ENCODE measurements at regions not wholly inside any gene's neighbourhood (a gene's known extent, or its start where the extent isn't known, plus 50 kb on each side); places are given as distances from the start of the nearest gene placed in this dataset.

DNA sequence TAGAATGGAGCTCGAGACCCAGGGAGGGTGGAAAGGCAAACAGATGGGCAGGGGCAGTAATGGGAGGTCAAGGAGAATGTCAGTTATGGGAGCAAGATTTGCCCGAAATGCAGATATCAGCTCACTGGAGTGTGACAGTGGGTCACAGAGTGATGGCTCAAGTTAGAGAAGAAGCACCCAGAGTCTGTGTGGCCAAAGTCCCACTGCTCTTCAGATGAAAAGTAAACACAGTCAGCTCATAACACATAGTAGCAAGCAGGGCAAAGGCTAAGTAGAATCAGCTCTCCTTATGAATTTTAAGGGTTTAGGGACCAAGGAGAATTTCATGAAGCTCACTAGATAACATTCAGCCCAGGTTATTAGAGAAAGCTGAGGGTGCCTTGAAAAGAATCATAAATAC is 264.9 kb upstream of the MON1B start:
- H3K27me3 ChIP-seq (ENCODE audit: control insufficient read depth in 5 of 5, insufficient read depth in 4 of 5, low read length in 5 of 5) = no peaks in the 10 kb centered on the region
- H3K27ac ChIP-seq (ENCODE audit: low read depth, low read length) = no peak overlapping the region
- H3K4me3 ChIP-seq (ENCODE audit: low read depth in 1 of 5, low read length in 5 of 5) = no peak overlapping the region
- no peaks in the 10 kb centered on the region for H3K36me3 ChIP-seq (ENCODE audit: control insufficient read depth in 5 of 5, insufficient read depth in 5 of 5, low read length in 5 of 5)
- H3K4me1 ChIP-seq (ENCODE audit: control insufficient read depth in 5 of 5, insufficient read depth in 5 of 5, low read length in 5 of 5) = no peaks in the 10 kb centered on the region
- no peak overlapping the region for H3K9ac ChIP-seq (ENCODE audit: low read length in 5 of 5)
- peaks cover 0 to 7% (median 0%) of the 10 kb centered on the region in 5 donors for H3K9me3 ChIP-seq (ENCODE audit: control insufficient read depth in 5 of 5, low read length in 5 of 5)

DNA sequence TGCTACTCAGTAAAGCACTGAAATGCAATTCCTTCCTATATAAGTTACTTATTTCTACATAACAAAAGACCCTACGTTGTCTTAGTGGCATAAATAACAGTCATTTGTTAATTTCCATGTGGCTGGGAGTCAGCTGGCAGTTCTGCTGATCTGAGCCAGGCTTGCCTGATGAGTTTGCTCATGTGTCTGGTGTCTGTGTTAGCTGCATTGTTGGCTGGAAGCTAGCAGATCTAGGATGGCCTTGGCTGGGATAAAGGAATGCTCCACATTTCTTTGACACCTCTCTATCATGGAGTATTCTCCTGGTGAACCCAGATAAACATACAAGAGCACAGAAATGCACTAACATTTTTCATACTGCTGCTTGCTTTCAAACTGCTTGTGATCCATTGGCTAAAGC is 264.4 kb upstream of the MON1B start:
- Histone ChIP-seq H3K9me3 (ENCODE audit: control insufficient read depth in 5 of 5, low read length in 5 of 5) (peaks cover 0 to 7% (median 0%) of the 10 kb centered on the region in 5 donors), H3K9ac (ENCODE audit: low read length in 5 of 5) (no peak overlapping the region), H3K36me3 (ENCODE audit: control insufficient read depth in 5 of 5, insufficient read depth in 5 of 5, low read length in 5 of 5) (no peaks in the 10 kb centered on the region), H3K4me3 (ENCODE audit: low read depth in 1 of 5, low read length in 5 of 5) (no peak overlapping the region), H3K27ac (ENCODE audit: low read depth, low read length) (no peak overlapping the region), H3K4me1 (ENCODE audit: control insufficient read depth in 5 of 5, insufficient read depth in 5 of 5, low read length in 5 of 5) (no peaks in the 10 kb centered on the region), H3K27me3 (ENCODE audit: control insufficient read depth in 5 of 5, insufficient read depth in 4 of 5, low read length in 5 of 5) (no peaks in the 10 kb centered on the region)

- H3K27ac ChIP-seq (ENCODE audit: low read depth, low read length) = no peak overlapping the region
These were observed 259.8 kb upstream of the MON1B start for GRCh38 chr16:76931186-76931585.

DNA sequence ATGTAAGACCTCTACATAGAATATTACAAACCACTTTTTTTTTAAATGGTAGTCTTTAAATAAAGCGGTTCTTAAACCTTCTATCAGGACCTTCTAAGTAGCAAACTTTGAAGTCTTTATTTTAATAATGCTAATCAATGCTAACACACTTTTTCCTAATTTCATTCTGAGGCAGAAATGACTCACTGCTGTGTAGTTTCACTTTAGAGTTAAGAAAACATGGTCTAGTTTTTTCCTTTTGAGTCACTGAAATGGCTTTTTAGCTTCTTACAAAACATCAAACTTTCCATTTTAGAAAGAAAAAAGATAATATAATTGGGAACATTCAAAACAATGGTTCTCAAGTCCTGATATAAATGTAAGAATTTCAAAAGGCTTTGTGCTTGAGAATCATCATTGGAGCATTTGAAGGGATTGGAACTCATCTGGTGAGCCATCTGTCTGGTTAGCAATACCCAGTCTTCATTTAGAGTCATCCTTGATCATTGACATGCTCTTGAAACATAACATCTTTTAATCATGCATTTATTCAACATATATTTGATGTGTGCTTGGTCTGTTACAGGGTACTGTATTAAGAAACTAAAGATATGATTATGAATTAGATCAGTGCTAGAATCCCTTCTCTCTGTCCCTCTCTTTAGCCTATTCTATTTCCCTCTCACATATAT is 258.3 kb upstream of the MON1B start:
- H3K27ac ChIP-seq (ENCODE audit: low read depth, low read length) = no peak overlapping the region
- H3K36me3 ChIP-seq (ENCODE audit: control insufficient read depth in 5 of 5, insufficient read depth in 5 of 5, low read length in 5 of 5) = no peaks in the 10 kb centered on the region
- H3K9me3 ChIP-seq (ENCODE audit: control insufficient read depth in 5 of 5, low read length in 5 of 5) = no peaks in the 10 kb centered on the region
- H3K9ac ChIP-seq (ENCODE audit: low read length in 5 of 5) = no peak overlapping the region
- no peak overlapping the region for H3K4me3 ChIP-seq (ENCODE audit: low read depth in 1 of 5, low read length in 5 of 5)
- H3K4me1 ChIP-seq (ENCODE audit: control insufficient read depth in 5 of 5, insufficient read depth in 5 of 5, low read length in 5 of 5) = no peaks in the 10 kb centered on the region
- no peaks in the 10 kb centered on the region for H3K27me3 ChIP-seq (ENCODE audit: control insufficient read depth in 5 of 5, insufficient read depth in 4 of 5, low read length in 5 of 5)

More at GRCh38 chr16:76931186-76931585, 259.8 kb upstream of the MON1B start:
- no peaks in the 10 kb centered on the region for H3K4me1 ChIP-seq (ENCODE audit: control insufficient read depth in 5 of 5, insufficient read depth in 5 of 5, low read length in 5 of 5)
- H3K9ac ChIP-seq (ENCODE audit: low read length in 5 of 5) = no peak overlapping the region
- H3K9me3 ChIP-seq (ENCODE audit: control insufficient read depth in 5 of 5, low read length in 5 of 5) = no peaks in the 10 kb centered on the region
- H3K27me3 ChIP-seq (ENCODE audit: control insufficient read depth in 5 of 5, insufficient read depth in 4 of 5, low read length in 5 of 5) = no peaks in the 10 kb centered on the region
- H3K36me3 ChIP-seq (ENCODE audit: control insufficient read depth in 5 of 5, insufficient read depth in 5 of 5, low read length in 5 of 5) = no peaks in the 10 kb centered on the region
- H3K4me3 ChIP-seq (ENCODE audit: low read depth in 1 of 5, low read length in 5 of 5) = no peak overlapping the region

- Histone ChIP-seq H3K4me3 (ENCODE audit: low read depth in 1 of 5, low read length in 5 of 5) (no peak overlapping the region), H3K27me3 (ENCODE audit: control insufficient read depth in 5 of 5, insufficient read depth in 4 of 5, low read length in 5 of 5) (peaks cover 0 to 2% (median 0%) of the 10 kb centered on the region in 5 donors), H3K9me3 (ENCODE audit: control insufficient read depth in 5 of 5, low read length in 5 of 5) (no peaks in the 10 kb centered on the region), H3K27ac (ENCODE audit: low read depth, low read length) (no peak overlapping the region), H3K36me3 (ENCODE audit: control insufficient read depth in 5 of 5, insufficient read depth in 5 of 5, low read length in 5 of 5) (no peaks in the 10 kb centered on the region), H3K9ac (ENCODE audit: low read length in 5 of 5) (no peak overlapping the region), H3K4me1 (ENCODE audit: control insufficient read depth in 5 of 5, insufficient read depth in 5 of 5, low read length in 5 of 5) (no peaks in the 10 kb centered on the region)
These were observed 250.7 kb upstream of the MON1B start for GRCh38 chr16:76940251-76940650.

DNA sequence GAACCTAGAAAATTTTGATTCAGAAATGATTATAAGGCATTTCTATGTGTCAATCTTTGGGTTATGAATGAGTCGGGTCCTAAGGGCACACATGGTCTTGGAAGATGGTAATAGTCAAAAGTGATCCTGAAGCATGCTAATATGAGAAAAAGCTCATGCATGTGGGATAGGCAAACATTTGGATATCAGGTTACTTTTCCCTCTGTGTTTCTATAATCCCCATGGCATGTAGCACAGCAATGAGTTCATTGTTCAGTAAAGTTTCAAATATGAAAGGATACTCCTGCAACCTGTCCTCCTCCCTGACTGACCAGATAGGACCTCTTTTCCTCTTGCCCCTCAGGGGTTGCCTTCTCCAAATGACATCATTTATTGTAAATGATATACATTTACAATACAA is 249.9 kb upstream of the MON1B start:
- Histone ChIP-seq H3K4me1 (ENCODE audit: control insufficient read depth in 5 of 5, insufficient read depth in 5 of 5, low read length in 5 of 5) (no peaks in the 10 kb centered on the region), H3K27ac (ENCODE audit: low read depth, low read length) (no peak overlapping the region), H3K9ac (ENCODE audit: low read length in 5 of 5) (no peak overlapping the region), H3K27me3 (ENCODE audit: control insufficient read depth in 5 of 5, insufficient read depth in 4 of 5, low read length in 5 of 5) (peaks cover 0 to 2% (median 0%) of the 10 kb centered on the region in 5 donors), H3K4me3 (ENCODE audit: low read depth in 1 of 5, low read length in 5 of 5) (no peak overlapping the region), H3K36me3 (ENCODE audit: control insufficient read depth in 5 of 5, insufficient read depth in 5 of 5, low read length in 5 of 5) (no peaks in the 10 kb centered on the region), H3K9me3 (ENCODE audit: control insufficient read depth in 5 of 5, low read length in 5 of 5) (no peaks in the 10 kb centered on the region)

- no peaks in the 10 kb centered on the region for H3K4me1 ChIP-seq (ENCODE audit: control insufficient read depth in 5 of 5, insufficient read depth in 5 of 5, low read length in 5 of 5)
- no peak overlapping the region for H3K27ac ChIP-seq (ENCODE audit: low read depth, low read length)
- H3K9me3 ChIP-seq (ENCODE audit: control insufficient read depth in 5 of 5, low read length in 5 of 5) = no peaks in the 10 kb centered on the region
- no peak overlapping the region for H3K4me3 ChIP-seq (ENCODE audit: low read depth in 1 of 5, low read length in 5 of 5)
- H3K9ac ChIP-seq (ENCODE audit: low read length in 5 of 5) = no peak overlapping the region
- no peaks in the 10 kb centered on the region for H3K36me3 ChIP-seq (ENCODE audit: control insufficient read depth in 5 of 5, insufficient read depth in 5 of 5, low read length in 5 of 5)
- H3K27me3 ChIP-seq (ENCODE audit: control insufficient read depth in 5 of 5, insufficient read depth in 4 of 5, low read length in 5 of 5) = peaks cover 0 to 2% (median 0%) of the 10 kb centered on the region in 5 donors
These were observed 248.9 kb upstream of the MON1B start for GRCh38 chr16:76942089-76942488.

DNA sequence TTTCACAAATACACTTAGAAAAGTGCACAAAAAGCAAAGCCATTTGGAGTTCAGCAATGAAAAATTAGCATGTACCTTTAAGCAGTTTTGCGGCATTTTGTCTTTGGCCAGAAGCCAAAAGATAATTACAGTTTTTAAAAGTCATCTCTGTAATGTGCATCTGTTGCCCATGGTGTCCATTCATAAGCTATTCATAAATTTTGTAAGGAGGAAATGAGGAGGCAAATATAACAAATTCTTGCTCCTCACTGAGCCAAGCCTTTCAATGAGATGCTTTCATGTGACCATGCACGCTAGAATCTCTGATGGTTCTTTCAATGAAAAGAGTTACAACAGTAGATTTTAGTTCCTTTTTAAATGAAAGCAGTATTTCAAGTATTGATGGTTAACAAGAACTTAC is 247.1 kb upstream of the MON1B start:
- H3K4me3 ChIP-seq (ENCODE audit: low read depth in 1 of 5, low read length in 5 of 5) = no peak overlapping the region
- H3K27me3 ChIP-seq (ENCODE audit: control insufficient read depth in 5 of 5, insufficient read depth in 4 of 5, low read length in 5 of 5) = peaks cover 0 to 2% (median 0%) of the 10 kb centered on the region in 5 donors
- no peaks in the 10 kb centered on the region for H3K9me3 ChIP-seq (ENCODE audit: control insufficient read depth in 5 of 5, low read length in 5 of 5)
- H3K9ac ChIP-seq (ENCODE audit: low read length in 5 of 5) = no peak overlapping the region
- H3K36me3 ChIP-seq (ENCODE audit: control insufficient read depth in 5 of 5, insufficient read depth in 5 of 5, low read length in 5 of 5) = no peaks in the 10 kb centered on the region
- H3K27ac ChIP-seq (ENCODE audit: low read depth, low read length) = no peak overlapping the region
- H3K4me1 ChIP-seq (ENCODE audit: control insufficient read depth in 5 of 5, insufficient read depth in 5 of 5, low read length in 5 of 5) = no peaks in the 10 kb centered on the region

GRCh38 chr16:76946879-76947278 is 244.1 kb upstream of the MON1B start:
- peaks cover 0 to 2% (median 0%) of the 10 kb centered on the region in 5 donors for H3K9me3 ChIP-seq (ENCODE audit: control insufficient read depth in 5 of 5, low read length in 5 of 5)
- H3K4me1 ChIP-seq (ENCODE audit: control insufficient read depth in 5 of 5, insufficient read depth in 5 of 5, low read length in 5 of 5) = no peaks in the 10 kb centered on the region
- no peak overlapping the region for H3K9ac ChIP-seq (ENCODE audit: low read length in 5 of 5)
- H3K36me3 ChIP-seq (ENCODE audit: control insufficient read depth in 5 of 5, insufficient read depth in 5 of 5, low read length in 5 of 5) = no peaks in the 10 kb centered on the region
- no peak overlapping the region for H3K4me3 ChIP-seq (ENCODE audit: low read depth in 1 of 5, low read length in 5 of 5)
- H3K27ac ChIP-seq (ENCODE audit: low read depth, low read length) = no peak overlapping the region
- H3K27me3 ChIP-seq (ENCODE audit: control insufficient read depth in 5 of 5, insufficient read depth in 4 of 5, low read length in 5 of 5) = no peaks in the 10 kb centered on the region

DNA sequence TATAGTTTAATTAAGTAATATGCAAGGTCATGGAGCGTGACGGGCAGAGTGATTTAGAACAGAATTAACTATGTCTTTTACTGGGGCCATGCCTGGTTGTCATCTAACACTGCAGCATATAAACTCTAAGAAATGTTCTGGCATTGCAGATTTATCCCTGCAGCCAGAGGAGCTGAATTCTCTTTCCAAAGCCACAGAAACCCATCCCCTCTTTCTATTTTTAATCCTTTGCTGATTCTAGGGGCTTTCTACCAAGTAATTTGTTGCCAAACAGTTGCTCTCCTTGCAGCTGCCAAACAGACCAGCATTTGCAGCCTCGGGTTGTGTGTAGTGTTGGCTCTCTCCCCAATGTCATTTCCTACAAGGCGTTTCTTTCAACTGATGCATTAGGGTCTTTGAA is 243.2 kb upstream of the MON1B start:
- no peak overlapping the region for H3K4me3 ChIP-seq (ENCODE audit: low read depth in 1 of 5, low read length in 5 of 5)
- H3K27ac ChIP-seq (ENCODE audit: low read depth, low read length) = no peak overlapping the region
- H3K36me3 ChIP-seq (ENCODE audit: control insufficient read depth in 5 of 5, insufficient read depth in 5 of 5, low read length in 5 of 5) = no peaks in the 10 kb centered on the region
- no peaks in the 10 kb centered on the region for H3K4me1 ChIP-seq (ENCODE audit: control insufficient read depth in 5 of 5, insufficient read depth in 5 of 5, low read length in 5 of 5)
- no peaks in the 10 kb centered on the region for H3K27me3 ChIP-seq (ENCODE audit: control insufficient read depth in 5 of 5, insufficient read depth in 4 of 5, low read length in 5 of 5)
- H3K9ac ChIP-seq (ENCODE audit: low read length in 5 of 5) = no peak overlapping the region
- peaks cover 0 to 2% (median 0%) of the 10 kb centered on the region in 5 donors for H3K9me3 ChIP-seq (ENCODE audit: control insufficient read depth in 5 of 5, low read length in 5 of 5)
